HG03039 (cell line): ENCODE measurements at regions not wholly inside any gene's neighbourhood (a gene's known extent, or its start where the extent isn't known, plus 50 kb on each side); places are given as distances from the start of the nearest gene placed in this dataset.
"Not testable (repeated sequence)": the region's sequence is repeated elsewhere in the genome, so short reads cannot be mapped to it uniquely, and the experiment has no call there.

ENCODE experiments used
- ATAC-seq: cut with Tn5 transposase; IDR thresholded peaks from one replicate; pipeline ENCODE4 v1.9.1; 2021; ENCODE audit warnings: mild to moderate bottlenecking, moderate library complexity; ENCODE audit not compliant: unreplicated experiment

DNA sequence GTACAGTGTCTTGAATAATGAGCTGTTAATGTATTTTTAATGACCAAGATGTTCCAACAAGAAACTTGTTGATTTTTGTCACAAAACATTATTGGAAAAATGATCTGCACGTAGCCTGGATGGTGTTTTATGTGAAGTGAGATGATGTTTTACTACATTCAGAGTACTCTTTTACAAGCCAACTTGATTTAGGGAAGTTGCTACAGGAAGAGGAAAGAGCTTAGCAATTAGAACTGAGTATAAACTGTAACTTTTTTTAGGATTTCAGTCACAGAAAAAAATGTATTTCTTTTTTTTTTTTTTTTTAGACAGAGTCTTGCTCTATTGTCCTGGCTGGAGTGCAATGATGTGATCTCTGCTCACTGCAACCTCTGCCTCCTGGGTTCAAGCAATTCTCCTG lies 113.6 kb upstream of the ADRA1B start:
- ATAC-seq, result no peak

DNA sequence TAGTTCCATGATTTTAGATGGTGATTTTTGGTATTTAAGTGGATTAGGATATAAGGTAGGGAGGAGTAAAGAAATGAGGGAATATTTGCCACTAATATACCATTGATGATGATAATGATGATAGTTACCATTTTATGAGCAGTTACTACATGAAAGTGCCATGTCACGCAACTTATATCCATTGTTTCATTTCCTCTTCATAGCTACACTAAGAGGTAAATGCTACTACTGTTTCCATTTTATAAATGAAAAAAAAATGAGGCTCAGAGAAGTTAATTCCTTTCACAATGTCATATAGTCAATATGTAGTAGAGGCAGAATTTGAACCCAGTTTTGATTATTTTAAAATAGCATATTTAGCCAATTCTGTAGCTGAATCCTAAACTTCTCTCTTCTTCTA lies 112.2 kb upstream of the ADRA1B start:
- ATAC-seq, result no peak

- no peak for ATAC-seq
Measured at GRCh38 chr5:159805021-159805420, 111.3 kb upstream of the ADRA1B start.

DNA sequence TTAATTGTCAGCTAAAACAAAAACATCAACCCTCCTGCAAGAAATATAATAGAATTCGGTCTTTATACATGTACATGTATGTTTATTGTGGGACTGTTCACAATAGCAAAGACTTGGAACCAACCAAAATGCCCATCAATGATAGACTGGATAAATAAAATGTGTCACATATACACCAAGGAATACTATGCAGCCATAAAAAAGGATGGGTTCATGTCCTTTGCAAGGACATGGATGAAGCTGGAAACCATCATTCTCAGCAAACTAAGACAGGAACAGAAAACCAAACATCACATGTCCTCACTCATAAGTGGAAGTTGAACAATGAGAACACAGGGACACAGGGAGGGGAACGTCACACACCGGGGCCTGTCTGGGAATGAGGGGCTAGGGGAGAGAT lies 109.1 kb upstream of the ADRA1B start:
- not testable (repeated sequence) for ATAC-seq

DNA sequence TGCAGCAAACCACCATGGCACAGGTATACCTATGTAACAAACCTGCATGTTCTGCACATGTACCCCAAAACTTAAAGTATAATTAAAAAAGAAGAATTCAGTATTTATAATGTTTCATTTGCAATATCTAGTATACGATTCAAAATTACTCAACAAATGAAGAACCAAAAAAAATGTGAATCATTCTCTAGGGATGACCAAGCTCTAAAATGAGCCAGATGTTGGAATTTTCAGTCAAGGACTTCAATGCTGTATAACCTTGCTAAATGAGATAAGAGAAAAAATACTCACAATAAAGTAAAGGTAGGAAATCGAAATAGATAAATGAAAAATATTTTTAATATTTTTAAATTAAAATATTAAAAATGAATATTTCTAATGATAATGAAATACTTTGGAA lies 108.7 kb upstream of the ADRA1B start:
- no peak for ATAC-seq

- ATAC-seq, result no peak
Measured at GRCh38 chr5:159811712-159812111, 104.6 kb upstream of the ADRA1B start.

- ATAC-seq, result not testable (repeated sequence)
Measured at GRCh38 chr5:159812759-159813158, 103.5 kb upstream of the ADRA1B start.

DNA sequence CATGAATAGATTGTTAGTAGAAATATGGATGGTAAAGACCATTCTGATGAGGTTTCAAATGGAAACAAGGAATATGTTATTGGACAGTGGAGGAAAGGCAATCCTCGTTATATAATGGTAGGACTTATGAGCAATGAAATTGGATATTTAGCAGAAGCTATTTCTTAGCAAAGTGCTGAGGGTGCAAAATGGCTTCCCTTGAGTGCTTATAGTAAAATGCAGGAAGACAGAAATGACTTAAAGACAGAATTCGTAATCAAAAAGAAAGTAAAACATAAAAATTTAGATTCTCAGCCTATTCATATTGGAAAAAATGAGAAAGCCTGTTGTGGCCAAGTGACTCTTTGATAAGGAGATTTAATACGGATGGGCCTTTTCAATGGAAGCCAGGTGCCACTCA lies 102.1 kb upstream of the ADRA1B start:
- ATAC-seq, result no peak

- no peak for ATAC-seq
Measured at GRCh38 chr5:159814805-159815585, 101.3 kb upstream of the ADRA1B start.

- ATAC-seq, result no peak
Measured at GRCh38 chr5:159817262-159818029, 98.8 kb upstream of the ADRA1B start.

- ATAC-seq, result no peak
Measured at GRCh38 chr5:159819591-159820411, 96.5 kb upstream of the ADRA1B start.

- no peak for ATAC-seq
Measured at GRCh38 chr5:159820692-159821091, 95.6 kb upstream of the ADRA1B start.

GRCh38 chr5:159821461-159821940 lies 94.8 kb upstream of the ADRA1B start:
- ATAC-seq, result no peak

GRCh38 chr5:159824188-159825161 lies 91.8 kb upstream of the ADRA1B start:
- no peak for ATAC-seq

GRCh38 chr5:159825551-159826051 lies 90.7 kb upstream of the ADRA1B start:
- ATAC-seq, result no peak

GRCh38 chr5:159826351-159827214 lies 89.7 kb upstream of the ADRA1B start:
- peak; percentile 93 for ATAC-seq

- ATAC-seq, result no peak
Measured at GRCh38 chr5:159827861-159828260, 88.4 kb upstream of the ADRA1B start.

DNA sequence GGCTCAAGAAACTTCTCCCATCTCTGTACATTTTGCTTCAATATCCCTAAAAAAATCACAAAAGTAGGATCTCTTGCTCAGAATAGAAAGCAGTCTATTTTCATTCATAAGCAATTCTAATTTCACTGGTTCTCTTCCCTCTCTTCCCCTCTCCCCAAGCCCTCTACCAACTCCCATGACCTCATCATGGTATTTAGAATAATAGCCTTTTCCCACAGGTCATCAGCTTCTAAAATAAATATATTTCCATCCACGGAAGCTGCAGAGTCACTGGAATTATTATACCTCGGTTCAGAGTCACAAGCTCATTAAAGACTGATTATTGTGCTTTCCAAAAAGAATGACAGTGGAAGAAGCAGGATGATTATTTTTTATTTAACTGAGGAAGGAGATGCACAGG lies 84.2 kb upstream of the ADRA1B start:
- ATAC-seq, result no peak

GRCh38 chr5:159833088-159833487 lies 83.2 kb upstream of the ADRA1B start:
- no peak for ATAC-seq
